ENCODE measurements at regions not wholly inside any gene's neighbourhood (a gene's known extent, or its start where the extent isn't known, plus 50 kb on each side); places are given as distances from the start of the nearest gene placed in this dataset.

DNA sequence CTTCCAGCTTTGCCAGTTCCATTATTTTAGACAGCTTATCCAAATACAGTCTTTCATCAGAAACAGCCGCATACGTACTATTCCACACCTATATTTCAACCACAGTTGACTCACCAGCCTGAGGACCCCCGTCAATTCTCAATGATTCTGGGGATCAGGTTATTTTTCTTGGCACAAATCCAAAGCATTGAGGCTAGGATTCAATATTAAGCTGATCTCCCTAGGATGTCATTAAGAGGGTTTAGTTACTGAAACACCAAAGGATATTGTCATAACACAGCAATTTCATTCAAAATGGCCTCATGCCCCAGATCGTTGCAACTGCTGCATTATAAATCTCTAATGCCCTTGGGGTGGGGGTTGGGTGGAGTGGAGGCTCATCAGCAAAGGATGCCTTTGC, 214.6 kb downstream of the PTEN start:
- TF ChIP-seq, protein P1, sequence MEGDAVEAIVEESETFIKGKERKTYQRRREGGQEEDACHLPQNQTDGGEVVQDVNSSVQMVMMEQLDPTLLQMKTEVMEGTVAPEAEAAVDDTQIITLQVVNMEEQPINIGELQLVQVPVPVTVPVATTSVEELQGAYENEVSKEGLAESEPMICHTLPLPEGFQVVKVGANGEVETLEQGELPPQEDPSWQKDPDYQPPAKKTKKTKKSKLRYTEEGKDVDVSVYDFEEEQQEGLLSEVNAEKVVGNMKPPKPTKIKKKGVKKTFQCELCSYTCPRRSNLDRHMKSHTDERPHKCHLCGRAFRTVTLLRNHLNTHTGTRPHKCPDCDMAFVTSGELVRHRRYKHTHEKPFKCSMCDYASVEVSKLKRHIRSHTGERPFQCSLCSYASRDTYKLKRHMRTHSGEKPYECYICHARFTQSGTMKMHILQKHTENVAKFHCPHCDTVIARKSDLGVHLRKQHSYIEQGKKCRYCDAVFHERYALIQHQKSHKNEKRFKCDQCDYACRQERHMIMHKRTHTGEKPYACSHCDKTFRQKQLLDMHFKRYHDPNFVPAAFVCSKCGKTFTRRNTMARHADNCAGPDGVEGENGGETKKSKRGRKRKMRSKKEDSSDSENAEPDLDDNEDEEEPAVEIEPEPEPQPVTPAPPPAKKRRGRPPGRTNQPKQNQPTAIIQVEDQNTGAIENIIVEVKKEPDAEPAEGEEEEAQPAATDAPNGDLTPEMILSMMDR (IDR thresholded peaks at IDR 0.05), result no peak
- TF ChIP-seq POLR2AphosphoS5 (IDR thresholded peaks at IDR 0.05; ENCODE audit: low read depth, low read length), result no peak

All from Panc1 (cell line).